DMS53 (cell line): ENCODE measurements at regions not wholly inside any gene's neighbourhood (a gene's known extent, or its start where the extent isn't known, plus 50 kb on each side); places are given as distances from the start of the nearest gene placed in this dataset.
A peak's percentile ranks its signal among the peaks of the same experiment; 100 is the strongest.

Experiments used
- DNase-seq: peaks from one replicate; lab custom pipeline; 2025; lab: John Stamatoyannopoulos, UW

DNA sequence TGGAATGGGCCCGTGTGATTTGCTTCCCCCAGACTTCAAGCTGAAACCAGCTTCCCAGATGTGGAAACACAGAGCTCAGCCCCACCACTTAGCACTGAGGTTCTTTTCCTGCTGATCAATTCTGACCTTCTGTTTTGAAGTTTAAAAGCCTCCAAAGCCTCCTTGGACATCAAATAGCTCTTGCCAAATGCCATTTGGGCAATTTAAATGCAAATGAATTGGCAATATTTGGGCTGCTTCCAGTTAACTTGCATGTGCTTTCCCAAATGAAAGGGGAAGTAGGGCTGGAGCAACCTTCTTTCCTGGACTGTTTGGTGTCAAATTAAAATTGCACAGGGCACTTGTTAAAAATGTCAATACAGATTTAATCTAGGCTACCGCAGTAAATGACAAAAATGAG is 710.5 kb downstream of the TLR4 start:
- DNase-seq: no peak

DNA sequence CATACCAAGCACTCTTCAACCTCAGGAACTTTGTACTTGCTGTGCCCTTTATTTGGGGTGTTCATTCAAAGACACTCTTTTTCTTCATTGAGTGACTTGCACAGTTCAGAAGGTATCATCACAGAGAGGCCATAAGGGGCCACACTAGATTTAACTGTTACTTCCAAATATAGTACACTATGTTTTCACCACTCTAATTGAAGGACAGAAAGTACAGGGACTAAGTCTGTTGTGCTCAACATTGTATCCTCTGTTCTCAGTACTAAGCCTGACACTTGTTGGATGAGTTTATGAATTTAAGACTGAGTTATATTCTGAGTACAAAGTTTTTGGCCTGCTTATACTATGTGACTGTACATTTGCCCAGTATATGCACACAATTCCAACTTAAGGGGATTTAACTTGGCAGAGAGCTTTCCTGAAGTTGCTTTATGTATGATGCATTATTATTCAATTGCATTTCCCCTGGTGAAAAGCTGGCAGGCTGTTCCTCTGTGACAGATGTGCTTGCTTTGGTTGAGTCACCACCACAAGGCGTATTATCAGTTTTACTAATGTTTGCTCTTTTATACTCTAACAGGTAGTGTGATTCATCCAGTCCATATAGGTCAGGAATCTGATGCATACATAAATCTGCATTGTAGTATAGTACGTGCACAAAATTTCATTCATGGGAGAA is 714.8 kb downstream of the TLR4 start:
- DNase-seq: peak; percentile 90

- no peak for DNase-seq
Measured at GRCh38 chr9:118419676-118420075, 715.5 kb downstream of the TLR4 start.

GRCh38 chr9:118422508-118422907 is 718.3 kb downstream of the TLR4 start:
- no peak for DNase-seq

DNA sequence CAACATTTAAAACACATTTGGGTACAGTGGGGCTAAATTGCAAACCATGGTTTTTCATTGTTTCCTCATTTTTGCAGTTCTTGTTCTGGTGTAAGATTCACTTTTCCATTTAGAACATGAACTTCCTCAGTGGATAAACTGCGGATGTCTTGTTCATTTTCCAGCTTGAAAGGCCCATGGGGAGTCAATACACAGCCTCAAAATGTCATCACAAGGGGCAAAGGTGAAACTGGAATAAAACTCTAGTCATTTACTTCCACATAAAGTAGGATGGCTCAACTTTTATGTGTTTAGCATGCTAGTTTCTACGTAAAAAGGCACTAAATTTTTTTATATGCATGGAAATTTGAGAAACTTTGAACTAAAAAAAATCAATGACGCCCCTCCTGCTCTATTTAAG is 718.8 kb downstream of the TLR4 start:
- DNase-seq: no peak

DNA sequence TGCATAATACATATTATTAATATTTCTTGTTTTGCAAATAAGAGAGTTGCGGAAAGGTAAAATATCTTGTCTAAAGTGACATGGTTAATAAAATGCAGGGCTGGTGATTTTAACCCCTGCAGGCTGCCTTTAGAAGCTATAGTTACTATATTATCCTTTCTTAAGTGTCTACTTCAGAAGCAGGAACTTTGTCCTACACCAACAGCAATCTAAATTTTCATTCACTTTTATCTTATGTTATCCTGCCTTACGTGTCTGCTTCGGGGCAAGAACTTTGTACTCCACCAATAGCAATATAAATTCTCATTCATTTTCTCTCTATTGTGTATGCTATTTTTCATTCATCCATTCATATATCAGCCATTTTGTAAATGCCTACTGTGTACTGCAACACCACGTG is 719.5 kb downstream of the TLR4 start:
- DNase-seq: no peak

- DNase-seq: no peak
Measured at GRCh38 chr9:118426772-118427171, 722.6 kb downstream of the TLR4 start.

- no peak for DNase-seq
Measured at GRCh38 chr9:118438810-118439209, 734.6 kb downstream of the TLR4 start.

GRCh38 chr9:118439441-118439840 is 735.2 kb downstream of the TLR4 start:
- no peak for DNase-seq

- DNase-seq: no peak
Measured at GRCh38 chr9:118444403-118444802, 740.2 kb downstream of the TLR4 start.

- DNase-seq: peak; percentile 5
Measured at GRCh38 chr9:118446943-118447639, 742.9 kb downstream of the TLR4 start.

DNA sequence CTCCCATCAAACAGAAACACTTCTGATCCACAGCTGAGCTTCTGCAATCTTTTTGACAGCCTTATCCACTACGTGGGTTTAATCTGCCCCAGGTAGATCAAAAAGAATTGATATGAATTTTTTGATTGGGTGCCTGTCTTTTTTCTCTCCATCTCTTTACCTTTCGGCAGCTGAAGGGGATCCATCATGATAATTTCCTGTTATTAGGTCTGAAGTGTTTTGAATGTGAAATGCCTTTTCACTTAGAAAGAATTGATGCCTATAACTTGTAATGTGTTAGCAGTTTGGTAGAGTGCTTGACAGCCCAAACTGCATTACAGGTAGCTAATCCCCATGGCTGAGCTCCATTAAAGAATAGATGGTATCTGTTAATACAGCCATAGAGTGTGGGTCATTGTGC is 745.4 kb downstream of the TLR4 start:
- no peak for DNase-seq

DNA sequence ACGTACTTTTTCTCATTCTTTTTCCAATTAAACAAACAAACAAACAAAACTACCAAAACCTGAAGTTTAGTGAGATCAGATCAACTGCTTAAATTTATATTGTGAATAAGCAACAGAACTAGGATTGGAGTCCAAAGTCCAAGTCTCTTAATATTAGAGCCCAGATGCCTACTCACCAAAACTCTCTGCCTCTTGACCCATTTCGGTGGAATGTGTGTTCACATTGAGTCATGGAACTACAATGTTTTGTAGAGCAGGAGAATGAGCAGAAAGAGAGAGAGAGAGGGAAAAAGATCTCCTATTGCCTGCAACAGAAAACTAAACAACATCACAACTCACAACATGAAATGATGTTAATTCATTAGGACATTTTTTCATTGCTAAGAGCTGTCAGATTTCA is 751.1 kb downstream of the TLR4 start:
- DNase-seq: peak; percentile 74

DNA sequence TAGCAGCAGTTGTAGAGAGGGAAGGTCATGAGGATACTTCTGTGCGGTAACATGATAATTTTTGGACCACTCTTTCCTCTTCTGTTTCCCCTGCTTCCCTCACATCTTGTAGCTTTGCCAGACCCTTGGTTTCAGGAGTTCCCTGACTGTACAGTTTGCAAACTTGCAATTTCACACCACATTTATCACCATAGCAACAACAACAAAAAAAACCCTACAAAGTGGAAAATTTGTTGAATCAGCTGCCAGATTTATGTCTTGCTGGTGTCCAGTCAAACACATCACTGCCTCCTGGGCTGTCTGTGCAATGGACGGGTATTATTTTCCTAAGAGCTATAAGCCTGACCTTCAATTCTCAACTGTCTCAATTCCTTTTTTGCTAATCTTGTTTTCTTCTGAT is 751.6 kb downstream of the TLR4 start:
- peak; percentile 51 for DNase-seq

DNA sequence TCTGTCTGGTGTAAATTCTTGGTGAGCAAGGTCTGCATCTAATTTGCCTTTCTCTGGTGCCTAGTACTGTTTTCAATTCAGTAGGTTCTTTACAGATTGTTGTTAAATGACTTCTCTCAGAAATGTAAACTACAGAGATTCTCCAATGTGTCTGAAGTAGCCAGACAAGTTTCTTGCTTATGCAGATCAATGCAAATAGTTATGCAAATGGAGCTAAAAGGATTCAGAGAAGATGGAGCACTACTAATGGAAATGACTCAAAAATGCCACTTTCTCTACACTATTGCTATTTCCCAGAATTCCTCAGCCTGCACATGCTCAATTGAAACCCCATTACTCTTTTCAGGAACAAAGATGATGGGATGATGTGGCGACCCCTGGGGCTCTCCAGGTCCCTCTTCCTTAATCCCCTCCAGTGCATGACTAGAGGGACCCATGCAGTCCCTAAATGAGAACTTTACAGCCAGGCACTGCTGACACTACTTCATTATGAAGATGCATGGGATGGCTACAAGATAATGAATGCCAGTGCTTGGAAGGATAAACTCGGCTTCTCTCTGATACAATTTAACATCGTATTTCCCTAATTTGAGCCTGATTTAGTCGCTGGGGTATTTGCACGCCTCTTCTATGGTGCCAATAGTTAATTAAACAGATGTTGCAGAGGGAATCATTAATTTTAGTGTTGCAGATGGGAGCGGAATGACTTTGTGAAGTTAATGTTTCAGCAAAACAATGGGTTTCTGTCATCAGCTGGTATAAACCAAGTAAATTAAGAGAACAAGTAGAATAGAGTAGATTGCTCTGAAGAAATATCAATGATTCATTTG is 753.2 kb downstream of the TLR4 start:
- DNase-seq: no peak

DNA sequence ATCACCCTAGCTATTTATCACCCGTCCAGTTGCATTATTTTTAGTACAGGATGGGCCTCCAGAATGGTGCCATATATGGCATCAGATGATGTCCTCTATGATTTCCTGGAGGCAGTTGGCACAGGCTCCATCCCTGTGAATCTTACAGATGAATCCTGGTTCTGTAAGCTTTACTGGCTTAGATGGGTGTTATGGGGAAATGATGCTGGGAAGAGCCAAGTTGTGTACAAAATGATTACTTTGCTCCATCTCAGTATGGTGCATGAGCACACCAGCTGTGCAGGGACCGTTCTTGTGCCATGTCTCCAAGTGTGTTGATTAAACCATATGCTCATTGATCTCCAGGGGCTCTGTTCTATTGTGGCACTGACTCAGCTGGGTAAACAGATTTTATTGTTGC is 755.7 kb downstream of the TLR4 start:
- peak; percentile 22 for DNase-seq

GRCh38 chr9:118463419-118463818 is 759.2 kb downstream of the TLR4 start:
- DNase-seq: no peak

DNA sequence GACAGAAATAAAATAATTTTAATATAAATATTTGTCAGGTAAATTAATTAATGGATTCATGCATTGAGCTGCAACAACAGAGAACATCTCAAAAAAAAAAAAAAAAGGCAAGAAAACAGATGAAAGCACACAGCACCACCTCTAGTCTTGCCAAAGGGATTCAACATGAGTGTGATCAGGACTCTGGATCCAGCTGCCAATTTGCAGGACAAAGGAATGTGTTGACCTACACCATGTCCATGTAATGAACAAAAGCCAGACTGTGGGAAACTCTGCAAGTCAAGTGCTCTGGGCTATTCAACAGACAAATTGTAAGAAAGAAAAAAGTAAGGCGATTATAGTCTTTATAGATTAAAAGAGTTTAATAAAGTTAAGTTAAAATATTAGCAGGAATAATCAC is 769.3 kb downstream of the TLR4 start:
- peak; percentile 45 for DNase-seq

DNA sequence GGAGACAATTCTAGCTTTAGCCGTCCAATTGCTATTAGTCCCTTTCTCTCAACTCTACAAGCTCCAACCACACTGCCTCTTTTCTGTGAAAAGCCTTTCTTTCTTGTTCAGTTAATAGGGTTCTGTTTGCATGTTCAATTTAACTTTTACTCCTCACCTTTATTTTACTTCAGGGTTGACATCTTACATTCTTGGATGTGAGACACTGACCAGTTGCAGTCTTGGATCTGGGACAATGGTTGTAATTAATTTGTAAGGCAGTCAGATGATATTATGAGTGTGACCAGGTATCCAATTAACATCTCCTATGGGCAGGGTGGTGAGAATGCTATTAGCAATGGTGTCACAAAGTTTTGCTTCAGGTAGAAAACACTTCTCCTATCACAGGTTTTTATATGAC is 774.5 kb downstream of the TLR4 start:
- DNase-seq: no peak

DNA sequence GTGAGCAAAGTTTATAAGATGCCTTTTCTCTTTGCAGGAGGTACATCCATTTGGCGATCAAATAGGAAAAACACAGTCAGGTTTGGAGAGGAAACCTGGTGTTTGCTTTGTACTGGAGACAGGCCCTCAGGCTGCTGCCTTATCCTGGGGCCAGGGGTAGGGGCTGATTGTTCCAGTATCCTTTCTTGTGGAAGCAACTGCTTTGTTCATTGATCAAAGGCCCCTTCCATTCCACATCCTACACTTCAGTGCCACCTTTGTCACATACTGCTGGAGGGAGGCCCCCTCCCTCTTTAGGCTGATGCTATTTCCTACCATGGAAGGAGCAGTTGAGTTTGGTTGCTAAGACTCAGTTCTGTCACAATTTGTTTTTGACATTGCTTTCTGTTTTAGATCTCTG is 778.1 kb downstream of the TLR4 start:
- no peak for DNase-seq

DNA sequence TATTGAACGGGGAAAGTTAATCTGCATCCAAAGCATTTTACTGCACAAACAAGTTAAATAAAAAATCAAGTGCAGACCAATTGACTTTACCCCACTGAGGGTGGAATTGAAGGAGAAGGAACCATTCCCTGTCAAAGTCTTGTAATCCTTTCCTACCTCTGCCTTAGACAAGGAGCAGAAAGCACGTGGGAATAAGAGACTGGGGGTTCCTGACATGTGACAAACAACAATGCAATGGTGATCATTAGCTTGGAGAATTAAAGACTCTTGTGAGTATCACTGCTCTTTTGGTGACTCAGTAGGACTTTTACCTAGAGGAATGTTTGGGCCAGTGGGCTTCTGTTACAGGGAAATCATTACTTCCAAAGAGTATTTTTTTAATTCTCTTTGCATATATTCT is 779.5 kb downstream of the TLR4 start:
- DNase-seq: no peak

- DNase-seq: no peak
Measured at GRCh38 chr9:118503236-118503635, 799.0 kb downstream of the TLR4 start.

GRCh38 chr9:118510711-118511110 is 806.5 kb downstream of the TLR4 start:
- no peak for DNase-seq
